A673 (cell line): ENCODE measurements at regions not wholly inside any gene's neighbourhood (a gene's known extent, or its start where the extent isn't known, plus 50 kb on each side); places are given as distances from the start of the nearest gene placed in this dataset.

Experiments used
- EZH2 ChIP-seq: fragments of 200-600 bp; sonication (generic); IDR thresholded peaks from 2 replicates; pipeline ENCODE4 v1.6.1; 2017; ENCODE audit warnings: borderline replicate concordance, low read depth, mild to moderate bottlenecking, mixed read lengths, antibody characterized with exemption, low read length; ENCODE audit not compliant: poor library complexity, severe bottlenecking
- TF ChIP-seq, protein P1 (sequence below): fragments of 300-800, 200-600 bp; sonication (generic); conservative IDR thresholded peaks from 2 replicates; pipeline ENCODE4 v1.5.1; 2017; ENCODE audit warnings: low read depth, mild to moderate bottlenecking, antibody characterized with exemption, low read length, moderate library complexity, mixed read lengths

DNA sequence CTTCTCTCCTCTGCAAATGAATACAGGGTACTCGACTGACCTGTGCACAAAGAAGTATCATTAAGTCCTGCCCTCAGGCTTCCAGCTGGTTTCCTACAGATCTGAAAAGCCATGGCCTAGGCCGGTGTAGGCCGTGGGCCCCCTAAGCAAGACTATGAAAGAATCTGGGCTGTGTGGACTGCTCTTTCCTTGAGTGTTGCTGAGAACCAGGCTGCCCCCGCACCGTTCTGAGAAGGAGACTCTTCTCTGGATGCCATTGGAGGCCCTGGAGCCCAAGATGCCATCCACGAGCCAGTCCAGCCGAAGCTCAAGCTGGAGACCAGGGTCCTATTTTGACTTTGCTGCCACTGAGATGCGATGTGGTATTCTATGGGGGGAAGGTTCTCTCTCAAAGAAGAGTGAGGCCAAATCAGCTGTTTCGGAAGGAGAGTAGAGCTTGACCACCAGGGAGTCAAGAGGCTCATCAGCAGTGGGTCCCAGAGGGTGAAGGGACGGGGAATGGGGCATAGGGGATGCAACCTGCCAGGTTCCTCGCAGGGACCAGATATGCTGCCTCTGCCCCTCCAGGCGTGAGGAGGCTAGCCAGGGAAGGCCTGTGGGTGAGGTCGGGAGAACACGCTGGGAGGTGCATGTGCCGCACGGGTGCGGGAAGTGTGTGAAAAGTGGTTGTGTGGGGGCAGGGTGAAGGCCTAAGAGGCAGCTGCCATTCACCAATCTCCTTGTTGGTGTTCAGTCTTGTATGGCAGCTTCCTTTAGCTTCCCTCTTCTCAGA, 96.4 kb upstream of the B3GAT1 start:
- TF ChIP-seq, protein P1, sequence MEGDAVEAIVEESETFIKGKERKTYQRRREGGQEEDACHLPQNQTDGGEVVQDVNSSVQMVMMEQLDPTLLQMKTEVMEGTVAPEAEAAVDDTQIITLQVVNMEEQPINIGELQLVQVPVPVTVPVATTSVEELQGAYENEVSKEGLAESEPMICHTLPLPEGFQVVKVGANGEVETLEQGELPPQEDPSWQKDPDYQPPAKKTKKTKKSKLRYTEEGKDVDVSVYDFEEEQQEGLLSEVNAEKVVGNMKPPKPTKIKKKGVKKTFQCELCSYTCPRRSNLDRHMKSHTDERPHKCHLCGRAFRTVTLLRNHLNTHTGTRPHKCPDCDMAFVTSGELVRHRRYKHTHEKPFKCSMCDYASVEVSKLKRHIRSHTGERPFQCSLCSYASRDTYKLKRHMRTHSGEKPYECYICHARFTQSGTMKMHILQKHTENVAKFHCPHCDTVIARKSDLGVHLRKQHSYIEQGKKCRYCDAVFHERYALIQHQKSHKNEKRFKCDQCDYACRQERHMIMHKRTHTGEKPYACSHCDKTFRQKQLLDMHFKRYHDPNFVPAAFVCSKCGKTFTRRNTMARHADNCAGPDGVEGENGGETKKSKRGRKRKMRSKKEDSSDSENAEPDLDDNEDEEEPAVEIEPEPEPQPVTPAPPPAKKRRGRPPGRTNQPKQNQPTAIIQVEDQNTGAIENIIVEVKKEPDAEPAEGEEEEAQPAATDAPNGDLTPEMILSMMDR = no peak
- no peak for TF ChIP-seq EZH2
